ENCODE measurements at regions not wholly inside any gene's neighbourhood (a gene's known extent, or its start where the extent isn't known, plus 50 kb on each side); places are given as distances from the start of the nearest gene placed in this dataset.

DNA sequence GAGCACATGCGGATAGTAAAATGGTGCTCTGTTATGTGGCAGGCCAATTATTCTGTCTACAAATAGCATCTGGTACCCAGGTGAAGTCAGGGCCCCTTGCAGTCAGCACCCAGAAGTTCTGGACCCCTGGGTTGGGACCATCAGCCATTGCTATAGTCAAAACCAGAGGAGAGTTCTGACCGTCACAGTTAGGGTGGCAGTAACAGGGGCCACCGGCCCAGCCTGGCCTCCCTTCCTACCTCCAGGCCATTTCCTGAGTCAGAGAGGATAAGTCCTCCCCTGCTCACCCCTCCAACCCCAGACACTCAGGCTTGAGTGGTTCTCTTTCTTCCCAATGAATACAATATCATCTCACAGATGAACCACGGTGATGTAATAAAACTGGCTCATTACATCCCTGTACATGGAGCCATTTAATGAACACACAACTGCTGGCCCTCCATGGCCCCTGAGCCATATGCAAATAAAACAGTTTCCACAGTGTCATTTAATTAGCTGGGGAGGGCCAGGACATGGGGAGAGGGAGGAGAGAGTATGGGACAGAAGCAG, 673.6 kb downstream of the MATN1 start:
- TF ChIP-seq, protein P1, sequence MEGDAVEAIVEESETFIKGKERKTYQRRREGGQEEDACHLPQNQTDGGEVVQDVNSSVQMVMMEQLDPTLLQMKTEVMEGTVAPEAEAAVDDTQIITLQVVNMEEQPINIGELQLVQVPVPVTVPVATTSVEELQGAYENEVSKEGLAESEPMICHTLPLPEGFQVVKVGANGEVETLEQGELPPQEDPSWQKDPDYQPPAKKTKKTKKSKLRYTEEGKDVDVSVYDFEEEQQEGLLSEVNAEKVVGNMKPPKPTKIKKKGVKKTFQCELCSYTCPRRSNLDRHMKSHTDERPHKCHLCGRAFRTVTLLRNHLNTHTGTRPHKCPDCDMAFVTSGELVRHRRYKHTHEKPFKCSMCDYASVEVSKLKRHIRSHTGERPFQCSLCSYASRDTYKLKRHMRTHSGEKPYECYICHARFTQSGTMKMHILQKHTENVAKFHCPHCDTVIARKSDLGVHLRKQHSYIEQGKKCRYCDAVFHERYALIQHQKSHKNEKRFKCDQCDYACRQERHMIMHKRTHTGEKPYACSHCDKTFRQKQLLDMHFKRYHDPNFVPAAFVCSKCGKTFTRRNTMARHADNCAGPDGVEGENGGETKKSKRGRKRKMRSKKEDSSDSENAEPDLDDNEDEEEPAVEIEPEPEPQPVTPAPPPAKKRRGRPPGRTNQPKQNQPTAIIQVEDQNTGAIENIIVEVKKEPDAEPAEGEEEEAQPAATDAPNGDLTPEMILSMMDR (IDR thresholded peaks at IDR 0.05; ENCODE audit: insufficient read depth, low read depth, low read length), result no peak
- TF ChIP-seq EZH2 (IDR thresholded peaks at IDR 0.05; ENCODE audit: insufficient read depth, low read length), result no peak
